ENCODE measurements at regions not wholly inside any gene's neighbourhood (a gene's known extent, or its start where the extent isn't known, plus 50 kb on each side); places are given as distances from the start of the nearest gene placed in this dataset.
"Not testable (repeated sequence)": the region's sequence is repeated elsewhere in the genome, so short reads cannot be mapped to it uniquely, and the experiment has no call there.

GRCh38 chr18:78241535-78242253 lies 737.9 kb upstream of the SALL3 start:
- DNase-seq = no peak

DNA sequence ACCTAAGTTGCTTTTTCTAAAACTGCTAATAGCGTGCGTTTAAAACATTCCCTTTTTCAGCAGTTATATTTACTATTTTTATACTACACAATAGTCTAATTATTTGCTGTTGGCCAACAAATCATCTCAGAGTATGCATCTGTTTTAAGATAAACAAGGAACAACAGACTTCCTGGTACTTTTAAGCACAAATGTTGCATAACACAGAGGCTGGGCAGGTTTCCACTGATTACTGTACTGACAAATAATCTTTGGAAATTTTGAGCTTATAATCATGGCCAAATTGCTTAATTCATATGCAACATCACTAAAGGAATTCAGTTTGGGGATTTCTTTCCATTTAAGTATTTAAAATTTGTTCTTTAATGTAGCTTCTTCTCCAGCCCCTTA lies 737.4 kb upstream of the SALL3 start:
- DNase-seq = no peak

DNA sequence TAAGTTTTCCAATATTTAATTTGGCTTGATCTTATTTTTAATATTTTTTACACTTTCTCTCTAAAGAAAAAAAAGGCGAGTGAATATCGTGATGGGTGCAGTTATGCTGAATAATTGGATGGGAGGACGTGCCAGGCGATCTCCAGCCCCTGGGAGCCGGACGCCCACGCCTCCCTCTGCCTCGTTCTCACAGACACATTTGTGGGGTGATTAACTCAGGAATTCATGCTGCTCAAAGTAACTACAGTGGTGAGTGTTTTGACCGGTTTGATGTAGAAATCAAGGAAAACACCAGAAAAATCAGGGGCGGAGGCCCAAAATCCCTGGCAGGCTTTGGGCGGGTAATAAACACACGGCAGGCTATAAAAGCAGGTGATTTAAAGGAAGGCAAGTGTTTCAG lies 736.8 kb upstream of the SALL3 start:
- no peak for DNase-seq

DNA sequence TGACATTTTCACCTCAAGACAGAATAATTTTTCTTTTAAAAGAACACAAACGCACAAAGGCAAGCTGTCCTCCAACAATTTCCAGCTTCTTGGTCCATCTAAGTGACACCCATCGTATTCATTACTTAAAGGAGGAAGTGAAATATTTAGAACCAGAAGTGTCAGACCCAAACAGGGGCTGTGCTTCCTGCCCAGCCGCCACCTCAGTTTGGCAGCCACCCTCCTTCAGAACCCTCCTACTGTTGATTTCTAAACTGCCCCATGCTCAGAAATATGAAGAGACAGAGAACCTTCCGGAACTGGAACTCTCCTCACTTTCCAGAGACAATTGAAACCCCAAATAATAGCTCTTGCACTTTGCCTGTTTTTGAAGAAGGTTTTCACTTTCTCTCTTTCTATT lies 734.8 kb upstream of the SALL3 start:
- DNase-seq = no peak

- DNase-seq = no peak
Measured at GRCh38 chr18:78245451-78245850, 734.2 kb upstream of the SALL3 start.

DNA sequence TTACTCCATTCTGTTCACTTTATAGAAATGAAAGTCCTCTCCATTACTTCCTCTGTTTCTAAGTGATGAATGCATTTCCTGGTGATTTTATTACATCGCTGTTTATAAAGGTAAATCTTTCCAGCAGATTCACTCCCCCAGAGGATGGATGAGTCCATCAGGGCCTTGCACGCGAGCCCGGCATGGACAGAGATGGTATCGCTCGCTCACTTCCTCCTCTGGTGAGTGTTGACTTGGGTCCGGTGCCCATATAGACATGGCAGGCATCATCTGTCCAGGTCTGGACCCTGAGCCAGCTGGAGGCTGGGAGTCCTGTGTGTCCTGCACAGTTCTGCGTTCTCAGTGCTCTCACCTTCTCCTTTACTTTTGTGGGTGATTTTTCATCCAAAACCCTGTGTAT lies 733.6 kb upstream of the SALL3 start:
- DNase-seq = no peak

DNA sequence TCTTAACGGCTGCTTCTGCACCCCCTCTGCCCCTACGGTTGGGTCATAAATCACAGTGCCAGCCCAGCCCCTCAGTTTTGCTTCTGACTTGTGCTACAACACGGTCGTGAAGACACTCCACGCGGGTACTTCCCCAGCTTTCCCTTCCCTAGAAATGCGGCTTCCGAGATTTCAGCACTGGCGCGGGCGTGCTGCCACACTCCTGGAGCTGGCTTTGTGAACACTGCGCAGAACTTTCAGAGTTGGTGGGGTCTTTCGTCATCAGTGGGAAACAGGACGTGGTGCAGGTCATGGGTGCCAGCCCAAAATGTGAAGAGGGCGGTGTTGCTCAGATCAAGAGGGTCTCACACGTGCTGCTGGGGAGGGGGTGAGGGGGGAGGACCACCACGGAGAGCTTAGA lies 733.0 kb upstream of the SALL3 start:
- DNase-seq = no peak

- DNase-seq = no peak
Measured at GRCh38 chr18:78247615-78248289, 731.9 kb upstream of the SALL3 start.

- no peak for DNase-seq
Measured at GRCh38 chr18:78255013-78255412, 724.6 kb upstream of the SALL3 start.

GRCh38 chr18:78268226-78268988 lies 711.2 kb upstream of the SALL3 start:
- no peak for DNase-seq

DNA sequence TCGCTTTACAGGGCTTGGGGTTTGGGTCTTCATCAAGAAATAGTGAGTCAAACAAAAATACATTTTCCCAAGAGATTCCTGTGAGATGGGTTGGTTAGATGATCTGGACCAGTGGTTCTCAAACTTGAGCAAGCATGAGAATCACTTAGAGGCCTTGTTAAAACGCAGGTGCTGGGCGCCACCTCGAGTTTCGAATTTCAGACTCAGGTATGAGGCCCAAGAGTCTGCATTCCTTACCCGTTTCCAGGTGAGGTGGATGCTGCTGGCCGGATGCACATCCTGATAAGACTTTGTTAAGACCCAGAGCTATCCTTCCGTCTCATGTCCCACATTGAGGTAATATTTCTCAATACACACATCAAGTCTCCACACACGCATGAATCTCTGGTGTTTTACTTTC lies 707.8 kb upstream of the SALL3 start:
- no peak for DNase-seq

DNA sequence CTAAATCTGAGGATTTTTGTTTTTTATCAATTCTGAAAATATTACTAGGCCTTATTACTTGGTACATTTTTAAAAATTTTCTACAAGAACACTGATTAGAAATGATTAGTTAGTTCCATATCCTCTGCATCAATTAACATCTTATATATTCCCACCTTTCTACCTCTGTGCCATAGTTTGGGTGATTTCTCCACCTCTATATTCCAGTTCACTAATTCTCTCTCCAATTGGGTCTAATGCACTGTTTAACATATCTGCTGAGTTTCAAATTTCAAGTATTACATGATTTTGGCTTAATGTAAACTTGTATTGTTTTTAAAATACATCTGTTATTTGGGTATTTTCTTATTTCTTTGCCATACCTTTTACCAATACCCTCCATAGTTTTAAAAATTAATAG lies 705.7 kb upstream of the SALL3 start:
- no peak for DNase-seq

- not testable (repeated sequence) for DNase-seq
Measured at GRCh38 chr18:78283425-78283824, 696.2 kb upstream of the SALL3 start.

DNA sequence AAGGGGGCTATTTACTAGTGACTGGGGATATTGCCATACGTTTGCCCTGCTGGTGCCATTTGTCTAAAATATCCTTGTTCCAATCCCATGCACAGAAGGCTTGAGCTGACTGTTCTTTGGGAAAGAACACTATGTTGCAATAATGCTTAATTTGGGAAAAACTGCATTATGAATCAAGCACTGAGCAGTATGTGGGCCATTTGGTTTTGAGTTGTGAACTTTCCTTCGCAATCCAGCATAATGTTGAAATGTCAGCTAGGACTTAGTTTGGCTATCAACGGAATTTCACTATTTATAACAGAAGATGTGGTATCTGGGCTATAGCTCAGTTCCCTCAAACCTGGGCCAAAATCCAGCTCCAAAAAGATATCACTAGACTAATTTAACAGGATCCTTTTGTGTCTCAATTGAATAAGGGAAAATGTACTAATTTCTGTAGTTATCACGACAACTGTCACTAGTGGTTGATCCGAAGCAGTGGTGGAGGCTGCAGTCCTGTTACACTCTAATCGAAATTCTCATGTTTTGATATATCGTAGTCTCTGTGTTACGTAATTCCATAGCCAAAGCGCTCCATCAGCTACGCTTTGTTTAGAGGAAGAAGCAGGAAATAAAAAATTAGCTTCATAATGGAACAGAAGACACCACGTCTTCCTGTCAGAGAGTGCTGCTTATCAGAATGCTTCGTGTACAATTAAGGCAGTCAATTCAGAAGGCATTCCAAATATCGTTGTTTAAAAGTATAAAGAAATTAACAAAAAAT lies 686.8 kb upstream of the SALL3 start:
- no peak for DNase-seq

- DNase-seq = no peak
Measured at GRCh38 chr18:78293540-78293939, 686.1 kb upstream of the SALL3 start.

DNA sequence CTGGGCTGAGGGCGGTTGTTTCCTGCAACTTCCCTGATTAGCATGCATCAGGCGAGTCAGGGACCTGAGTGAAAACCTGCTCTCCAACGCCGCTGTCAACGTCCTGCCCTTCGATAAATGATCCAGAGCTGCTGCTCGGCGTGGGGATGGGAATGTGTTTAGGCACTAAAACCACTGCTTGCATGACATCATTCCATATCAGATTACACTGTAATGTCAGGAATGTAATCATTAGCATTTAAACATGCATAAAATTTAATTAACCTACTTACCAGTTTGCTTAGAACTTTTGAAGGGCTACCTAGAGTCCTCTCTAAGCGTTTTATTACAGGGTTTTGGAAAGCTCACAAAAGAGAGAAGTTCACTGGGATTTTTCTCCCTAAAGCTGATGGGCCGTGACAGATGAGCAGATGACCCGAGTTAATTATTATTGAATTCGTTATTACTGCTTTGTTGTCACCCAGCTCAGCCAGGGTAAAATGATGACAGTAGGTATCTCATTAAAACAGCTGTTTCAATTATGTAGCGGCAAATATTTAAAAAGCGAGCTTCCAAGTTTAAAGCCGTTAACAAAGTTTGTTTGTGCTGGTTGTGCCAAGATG lies 685.6 kb upstream of the SALL3 start:
- no peak for DNase-seq

- DNase-seq = no peak
Measured at GRCh38 chr18:78295262-78295661, 684.4 kb upstream of the SALL3 start.

DNA sequence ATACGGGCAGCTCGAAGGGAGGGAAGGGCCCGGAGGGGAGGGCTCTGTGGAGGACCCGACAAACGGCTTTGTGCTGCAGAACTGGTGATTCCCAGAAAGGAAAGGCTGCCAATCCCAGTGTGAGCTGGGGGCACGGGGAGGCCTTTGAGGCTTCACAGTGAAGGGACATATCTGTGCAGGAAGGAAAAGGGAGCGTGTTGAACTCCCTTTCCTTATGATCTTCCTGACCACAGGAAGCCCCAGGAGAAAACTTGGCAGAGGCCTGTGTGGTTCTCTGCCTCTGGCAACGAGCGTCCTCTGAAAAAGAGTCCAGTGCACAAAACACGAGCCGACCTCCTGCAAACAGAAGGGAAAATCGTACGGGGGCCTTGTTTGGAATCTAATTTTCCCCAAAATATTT lies 683.5 kb upstream of the SALL3 start:
- no peak for DNase-seq

DNA sequence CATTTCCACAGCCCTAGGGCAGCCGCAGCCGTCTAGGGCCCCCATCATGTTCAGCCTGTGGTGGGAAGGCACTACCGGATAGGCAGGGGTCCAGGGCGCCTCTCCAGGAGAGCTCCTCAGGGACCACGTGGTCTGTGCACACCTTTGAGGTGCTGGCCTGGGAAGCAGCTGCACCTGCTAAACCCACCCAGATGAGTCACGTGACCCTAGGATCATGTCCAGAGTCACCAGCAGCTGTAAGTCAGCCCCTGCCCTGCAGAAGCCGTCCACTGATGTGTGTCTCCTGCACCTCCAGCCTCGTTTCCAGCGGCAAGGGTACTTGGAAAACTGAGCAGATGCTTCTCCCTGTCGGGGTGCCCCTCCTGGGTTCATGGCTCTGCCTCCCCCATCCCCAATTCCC lies 682.6 kb upstream of the SALL3 start:
- no peak for DNase-seq

DNA sequence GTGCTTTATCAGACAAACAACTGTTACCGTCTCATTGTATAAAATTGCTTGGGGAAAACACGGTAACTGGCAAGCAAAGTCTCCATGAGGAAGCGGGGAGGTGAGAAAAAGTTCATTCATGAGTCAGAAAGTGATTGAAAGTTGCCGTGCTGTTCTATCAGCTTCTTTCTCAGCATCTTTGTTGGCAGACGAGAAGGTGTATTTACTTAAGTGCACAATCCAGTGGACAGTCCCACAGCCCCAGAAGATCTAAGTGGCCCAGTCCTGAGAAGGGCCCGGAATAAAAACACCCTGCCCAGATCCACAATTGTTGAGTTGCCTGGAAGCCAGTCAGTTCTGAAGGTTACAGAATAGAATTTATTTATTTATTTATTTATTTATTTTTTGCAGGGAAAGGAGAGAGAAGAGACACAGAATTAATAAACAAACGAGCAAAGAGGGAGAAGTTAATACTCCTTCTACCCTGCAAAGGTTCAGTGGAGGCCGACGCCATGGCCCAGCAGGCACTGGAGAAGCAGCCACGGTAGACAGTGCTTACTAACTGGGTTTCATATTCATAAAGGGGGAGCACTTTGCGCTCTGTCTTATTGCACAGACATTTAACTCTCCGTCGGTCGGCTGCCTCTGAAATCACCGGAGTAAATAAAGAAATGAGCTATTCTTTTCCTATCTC lies 676.0 kb upstream of the SALL3 start:
- DNase-seq = no peak

GRCh38 chr18:78304192-78305164 lies 675.1 kb upstream of the SALL3 start:
- DNase-seq = no peak
